ENCODE measurements at regions not wholly inside any gene's neighbourhood (a gene's known extent, or its start where the extent isn't known, plus 50 kb on each side); places are given as distances from the start of the nearest gene placed in this dataset.

- DNase-seq (ENCODE audit: low spot score) (no peak), ATAC-seq (no peak)
- ChIA-PET POLR2A (no interaction called here), CTCF (no interaction called here)
- Mint-ChIP-seq H3K9me3 (peaks cover 13% of the 10 kb centered on the region), H3K4me3 (no peak overlapping the region), H3K27me3 (ENCODE audit: low read depth) (peaks cover 2% of the 10 kb centered on the region; the same call in 1 of the 2 replicates), H3K27ac (no peak overlapping the region), H3K36me3 (peaks cover 5% of the 10 kb centered on the region; the same call in 1 of the 2 replicates), H3K4me1 (no peaks in the 10 kb centered on the region)
- TF ChIP-seq MYBL2 (CRISPR knock-in tag; IDR thresholded peaks at IDR 0.05): no peak
- TF ChIP-seq SOX15 (CRISPR knock-in tag; IDR thresholded peaks at IDR 0.05): no peak
- no peak for TF ChIP-seq TP53 (CRISPR knock-in tag; IDR thresholded peaks at IDR 0.05)
- no peak for TF ChIP-seq EMX1 (CRISPR knock-in tag; IDR thresholded peaks at IDR 0.05)
- TF ChIP-seq HMGA2 (CRISPR knock-in tag; IDR thresholded peaks at IDR 0.05): no peak
- TF ChIP-seq GTF2I (CRISPR knock-in tag; conservative IDR thresholded peaks at IDR 0.05): no peak
- no peak for TF ChIP-seq OVOL2 (CRISPR knock-in tag; IDR thresholded peaks at IDR 0.05; ENCODE audit: borderline replicate concordance)
- TF ChIP-seq ZNF219 (CRISPR knock-in tag; IDR thresholded peaks at IDR 0.05; ENCODE audit: borderline replicate concordance): no peak
- TF ChIP-seq ZNF232 (CRISPR knock-in tag; IDR thresholded peaks at IDR 0.05): no peak
- TF ChIP-seq STAT6 (CRISPR knock-in tag; conservative IDR thresholded peaks at IDR 0.05; ENCODE audit: low read depth): no peak
- no peak for TF ChIP-seq CREB1 (CRISPR knock-in tag; IDR thresholded peaks at IDR 0.05)
- no peak for TF ChIP-seq JAZF1 (CRISPR knock-in tag; IDR thresholded peaks at IDR 0.05)
These were observed 52.6 kb upstream of the ARX start for GRCh38 chrX:25068340-25068739.

GRCh38 chrX:25067271-25068172 is 51.8 kb upstream of the ARX start:
- ATAC-seq: no peak
- no peaks in the 10 kb centered on the region for H3K4me1 Mint-ChIP-seq
- DNase-seq (ENCODE audit: low spot score): no peak
- H3K36me3 Mint-ChIP-seq: peaks cover 5% of the 10 kb centered on the region; the same call in 1 of the 2 replicates
- no peak overlapping the region for H3K4me3 Mint-ChIP-seq
- H3K9me3 Mint-ChIP-seq: peaks cover 13% of the 10 kb centered on the region
- ChIA-PET CTCF (no interaction called here), POLR2A (interaction anchor here (0.7 kb wide), 1 partner anchor 177 kb away, joined by 4 read pairs; no protein-coding TSS in a partner anchor)
- TF ChIP-seq ZNF317 (CRISPR knock-in tag; IDR thresholded peaks at IDR 0.05; ENCODE audit: borderline replicate concordance, low read depth) (no peak), NR1H2 (CRISPR knock-in tag; IDR thresholded peaks at IDR 0.05) (no peak), ARID4B (CRISPR knock-in tag; IDR thresholded peaks at IDR 0.05; ENCODE audit: borderline replicate concordance) (no peak), PRRX2 (CRISPR knock-in tag; IDR thresholded peaks at IDR 0.05) (no peak), JUN (CRISPR knock-in tag; IDR thresholded peaks at IDR 0.05) (no peak), ERG (CRISPR knock-in tag; IDR thresholded peaks at IDR 0.05) (no peak), RORB (CRISPR knock-in tag; IDR thresholded peaks at IDR 0.05) (no peak)
- H3K27ac Mint-ChIP-seq: no peak overlapping the region
- H3K27me3 Mint-ChIP-seq (ENCODE audit: low read depth): peaks cover 2% of the 10 kb centered on the region; the same call in 1 of the 2 replicates

All from WTC11 (cell line).